ENCODE measurements at regions not wholly inside any gene's neighbourhood (a gene's known extent, or its start where the extent isn't known, plus 50 kb on each side); places are given as distances from the start of the nearest gene placed in this dataset.
"Not testable (repeated sequence)": the region's sequence is repeated elsewhere in the genome, so short reads cannot be mapped to it uniquely, and the experiment has no call there.

- no peak for DNase-seq (ENCODE audit: low read depth)
These were observed 193.8 kb upstream of the ACTBL2 start for GRCh38 chr5:57676222-57677098.

- DNase-seq (ENCODE audit: low read depth) = no peak
These were observed 192.6 kb upstream of the ACTBL2 start for GRCh38 chr5:57675236-57675635.

- DNase-seq (ENCODE audit: low read depth) = no peak
These were observed 188.8 kb upstream of the ACTBL2 start for GRCh38 chr5:57671371-57671770.

GRCh38 chr5:57666582-57666981 is 184.0 kb upstream of the ACTBL2 start:
- no peak for DNase-seq (ENCODE audit: low read depth)

- no peak for DNase-seq (ENCODE audit: low read depth)
These were observed 182.7 kb upstream of the ACTBL2 start for GRCh38 chr5:57665146-57665936.

DNA sequence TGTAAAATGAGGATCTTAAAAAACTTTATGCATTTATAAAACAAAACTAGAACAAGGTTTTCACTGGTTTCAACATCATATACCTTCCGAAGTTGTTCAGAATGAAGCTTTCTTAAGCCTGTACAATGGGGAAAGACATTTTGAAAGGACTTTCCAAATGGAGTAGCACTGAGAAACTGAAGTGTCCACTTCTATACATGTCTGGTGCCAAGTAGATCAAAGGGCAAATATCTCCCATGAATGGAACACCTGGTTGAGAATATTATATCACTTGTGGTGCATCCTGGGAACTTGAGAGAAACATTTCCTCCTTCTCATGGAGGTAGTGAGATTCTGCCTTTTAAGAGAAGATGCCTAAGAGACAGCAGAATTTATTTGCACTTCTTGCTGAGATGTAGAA is 182.1 kb upstream of the ACTBL2 start:
- no peak for DNase-seq (ENCODE audit: low read depth)

DNA sequence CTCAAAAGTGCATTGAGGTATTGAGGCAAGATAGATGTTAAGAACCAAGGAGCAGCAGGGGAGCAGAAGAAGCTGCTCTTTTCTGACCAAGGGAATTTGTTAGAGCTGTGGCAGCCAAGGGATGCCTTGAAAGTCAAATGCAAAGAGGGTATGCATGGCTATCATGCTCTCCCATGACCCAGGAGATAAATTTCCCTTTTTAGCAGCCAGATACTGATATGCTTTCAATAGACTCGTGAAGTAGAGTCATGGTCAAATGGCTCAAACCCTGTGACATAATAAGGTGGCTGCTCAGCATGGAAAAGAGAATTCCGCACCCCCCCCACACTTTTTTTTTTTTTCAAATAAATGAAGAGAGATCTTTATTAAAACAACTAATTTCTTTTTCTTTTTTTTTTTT is 180.9 kb upstream of the ACTBL2 start:
- no peak for DNase-seq (ENCODE audit: low read depth)

DNA sequence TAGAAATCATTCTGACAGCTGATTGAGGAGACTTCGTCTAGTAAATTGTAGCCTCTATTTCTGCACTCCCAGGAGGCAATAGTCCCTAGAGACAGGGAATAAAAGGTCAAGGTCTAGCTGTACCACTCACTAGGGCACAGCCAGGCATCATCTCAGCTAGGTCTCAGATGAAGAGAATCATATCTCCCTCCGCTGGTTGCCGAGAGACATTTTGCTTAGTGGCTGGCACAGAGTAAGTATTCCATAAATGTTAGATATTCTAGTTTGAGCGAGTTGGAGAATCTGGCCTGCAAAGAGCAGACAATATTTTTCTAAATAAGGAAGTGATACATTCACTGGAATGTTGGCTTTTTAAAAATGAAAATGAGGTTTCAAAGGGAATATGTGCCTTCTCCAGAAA is 180.4 kb upstream of the ACTBL2 start:
- DNase-seq (ENCODE audit: low read depth) = no peak

- no peak for DNase-seq (ENCODE audit: low read depth)
These were observed 177.3 kb upstream of the ACTBL2 start for GRCh38 chr5:57659886-57660285.

- DNase-seq (ENCODE audit: low read depth) = no peak
These were observed 175.4 kb upstream of the ACTBL2 start for GRCh38 chr5:57658018-57658417.

GRCh38 chr5:57655228-57655627 is 172.6 kb upstream of the ACTBL2 start:
- DNase-seq (ENCODE audit: low read depth) = no peak

- no peak for DNase-seq (ENCODE audit: low read depth)
These were observed 171.2 kb upstream of the ACTBL2 start for GRCh38 chr5:57653636-57654290.

GRCh38 chr5:57651127-57651526 is 168.5 kb upstream of the ACTBL2 start:
- no peak for DNase-seq (ENCODE audit: low read depth)

- DNase-seq (ENCODE audit: low read depth) = peak; percentile 33
These were observed 167.9 kb upstream of the ACTBL2 start for GRCh38 chr5:57650360-57651069.

- DNase-seq (ENCODE audit: low read depth) = no peak
These were observed 160.1 kb upstream of the ACTBL2 start for GRCh38 chr5:57642698-57643097.

DNA sequence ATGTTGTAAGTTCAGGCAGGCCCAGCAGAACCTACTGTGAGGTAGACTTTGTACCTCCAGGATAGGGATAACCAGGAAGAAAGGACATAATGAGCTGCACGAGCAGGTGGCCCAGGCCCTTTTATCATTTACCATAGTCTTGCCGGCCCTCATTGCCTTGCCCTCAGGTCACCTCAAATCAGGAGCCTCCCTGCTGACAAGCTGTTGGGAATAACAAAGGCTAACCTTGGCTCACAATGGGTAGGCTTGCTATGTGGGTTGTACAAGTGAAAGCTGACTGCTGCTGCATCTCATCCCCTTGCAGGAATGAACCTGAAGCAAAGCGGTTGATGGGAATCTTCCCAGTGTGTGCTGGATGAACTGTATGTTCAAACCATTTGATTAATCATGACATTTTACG is 159.5 kb upstream of the ACTBL2 start:
- DNase-seq (ENCODE audit: low read depth) = no peak

DNA sequence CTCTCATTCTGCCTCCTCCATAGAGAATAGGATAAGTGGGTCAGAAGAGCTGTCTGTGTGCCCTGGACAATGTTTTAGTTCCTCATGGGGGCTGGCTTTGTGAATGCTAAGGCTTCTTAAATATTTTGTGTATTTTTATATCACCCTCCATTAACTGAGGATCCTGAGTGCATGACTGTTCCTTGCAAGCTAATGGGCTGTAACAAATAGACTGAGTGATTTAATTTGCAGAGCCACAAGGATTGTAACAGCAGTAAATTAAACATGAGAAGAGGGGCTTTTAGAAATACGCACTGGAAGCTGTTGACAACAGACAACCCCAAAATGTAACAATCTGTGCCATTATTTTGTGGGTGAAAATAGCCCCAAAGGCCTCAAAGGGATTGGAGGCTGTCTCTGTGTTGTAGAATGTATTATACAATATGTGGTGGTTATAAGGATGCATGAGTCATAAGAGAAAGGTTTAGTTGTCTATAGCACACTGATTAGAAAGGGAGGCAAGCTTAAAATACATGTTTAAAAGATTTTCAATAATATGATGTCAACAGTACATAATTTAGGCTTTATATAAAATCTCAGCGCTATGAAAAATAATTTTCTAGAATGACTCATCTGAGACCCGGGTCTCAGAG is 152.7 kb upstream of the ACTBL2 start:
- no peak for DNase-seq (ENCODE audit: low read depth)

GRCh38 chr5:57632937-57633336 is 150.3 kb upstream of the ACTBL2 start:
- no peak for DNase-seq (ENCODE audit: low read depth)

DNA sequence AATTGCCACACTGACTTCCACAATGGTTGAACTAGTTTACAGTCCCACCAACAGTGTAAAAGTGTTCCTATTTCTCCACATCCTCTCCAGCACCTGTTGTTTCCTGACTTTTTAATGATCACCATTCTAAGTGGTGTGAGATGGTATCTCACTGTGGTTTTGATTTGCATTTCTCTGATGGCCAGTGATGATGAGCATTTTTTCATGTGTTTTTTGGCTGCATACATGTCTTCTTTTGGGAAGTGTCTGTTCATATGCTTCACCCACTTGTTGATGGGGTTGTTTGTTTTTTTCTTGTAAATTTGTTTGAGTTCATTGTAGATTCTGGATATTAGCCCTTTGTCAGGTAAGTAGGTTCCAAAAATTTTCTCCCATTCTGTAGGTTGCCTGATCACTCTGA is 148.5 kb upstream of the ACTBL2 start:
- DNase-seq (ENCODE audit: low read depth) = not testable (repeated sequence)

- DNase-seq (ENCODE audit: low read depth) = no peak
These were observed 145.1 kb upstream of the ACTBL2 start for GRCh38 chr5:57627661-57628060.

DNA sequence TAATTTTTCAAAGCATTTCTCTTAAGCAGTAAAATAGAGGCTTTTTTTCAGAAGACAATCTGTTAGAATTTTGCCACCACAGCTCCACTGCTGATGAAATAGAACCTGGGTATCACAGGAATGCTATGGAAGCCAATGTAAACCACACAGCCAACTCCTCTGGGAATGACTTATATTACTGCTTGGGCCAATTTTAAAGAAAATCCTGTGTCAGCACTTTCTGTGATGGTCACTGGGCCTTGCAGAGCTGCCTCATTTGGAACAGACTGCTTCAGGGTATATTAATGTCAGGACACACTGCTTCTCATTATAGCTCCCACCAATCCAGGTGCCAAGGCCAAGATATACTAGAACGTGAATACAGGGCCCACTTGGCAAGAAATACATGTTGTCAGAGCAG is 144.1 kb upstream of the ACTBL2 start:
- DNase-seq (ENCODE audit: low read depth) = no peak

DNA sequence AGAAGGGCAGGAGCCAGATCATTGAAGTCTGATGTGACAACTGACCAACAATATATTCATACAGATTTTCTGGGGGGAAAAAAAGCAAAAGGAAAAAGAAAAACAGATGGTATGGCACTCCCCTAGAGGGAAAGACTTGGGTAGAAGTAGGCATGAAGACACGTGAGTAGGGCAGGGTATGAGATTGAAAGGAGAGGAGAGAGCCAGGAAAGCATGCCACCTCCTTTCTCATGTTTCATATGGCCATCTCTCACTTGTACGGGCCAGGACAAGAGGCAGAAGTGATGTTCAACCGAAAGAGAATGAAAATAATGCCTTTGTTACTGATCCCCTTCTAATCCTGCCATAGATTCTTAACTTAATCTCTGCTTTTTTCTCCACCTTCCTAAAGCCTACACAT is 139.0 kb upstream of the ACTBL2 start:
- no peak for DNase-seq (ENCODE audit: low read depth)

All from HS-5 (cell line).